ENCODE measurements at regions not wholly inside any gene's neighbourhood (a gene's known extent, or its start where the extent isn't known, plus 50 kb on each side); places are given as distances from the start of the nearest gene placed in this dataset.

DNA sequence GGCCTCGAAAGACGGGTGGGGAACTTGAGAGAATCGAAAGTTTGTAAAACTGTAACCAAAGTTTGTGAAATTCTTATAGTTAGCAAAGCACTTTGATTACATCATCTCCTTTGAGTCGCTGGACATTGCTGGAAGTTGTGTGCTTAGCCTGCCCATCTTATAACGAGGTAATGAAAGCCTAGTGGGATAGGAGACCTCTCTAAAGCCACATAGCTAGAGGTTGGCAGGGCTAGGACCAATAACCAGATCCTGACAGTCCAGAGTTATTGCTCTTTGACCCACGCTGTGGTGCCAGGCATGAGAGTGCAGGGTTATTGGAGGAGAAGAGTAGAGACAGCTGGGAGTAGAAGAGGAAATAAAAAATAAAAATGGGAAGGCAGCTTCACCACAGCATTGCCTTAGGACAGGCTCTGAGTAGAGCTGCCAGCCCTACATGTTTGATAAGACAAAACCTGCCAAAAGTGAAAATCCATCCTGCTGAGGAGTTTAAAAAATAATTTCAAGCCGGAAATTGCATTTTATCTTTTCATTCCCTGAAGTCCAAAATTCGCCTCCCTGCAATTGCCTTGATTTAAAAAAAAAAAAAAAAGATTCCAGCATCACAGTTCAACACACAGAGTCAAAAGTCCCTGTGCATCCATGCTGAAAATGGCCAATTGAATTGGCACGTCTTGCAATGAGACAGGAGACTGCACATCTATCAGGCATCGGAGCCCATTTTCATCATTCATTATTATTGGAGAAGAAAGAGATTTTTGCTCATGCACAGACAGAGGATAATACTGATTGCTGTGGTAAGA, 225.5 kb upstream of the POU2AF2 start:
- no peak for DNase-seq

- no peak for DNase-seq
Measured at GRCh38 chr11:111019451-111019850, 226.1 kb upstream of the POU2AF2 start.

DNA sequence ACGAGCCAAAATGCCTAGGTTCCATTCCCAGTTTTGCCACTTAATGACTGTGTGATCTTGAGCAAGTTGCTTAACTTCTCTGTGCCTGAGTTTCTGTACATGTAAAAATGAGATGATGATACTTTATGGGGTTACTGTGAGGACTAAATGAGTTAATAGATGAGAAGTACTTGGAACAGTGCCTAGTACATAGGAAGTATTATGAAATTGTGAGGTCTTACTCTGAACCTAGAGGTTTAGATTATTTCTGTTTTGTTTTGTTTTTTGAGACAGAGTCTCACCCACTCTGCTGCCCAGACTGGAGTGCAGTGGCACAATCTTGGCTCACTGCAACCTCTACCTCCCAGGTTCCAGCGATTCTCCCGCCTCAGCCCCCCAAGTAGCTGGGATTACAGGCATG, 227.0 kb upstream of the POU2AF2 start:
- DNase-seq = no peak

- no peak for DNase-seq
Measured at GRCh38 chr11:111012491-111012890, 233.0 kb upstream of the POU2AF2 start.

GRCh38 chr11:111011275-111011594, 234.3 kb upstream of the POU2AF2 start:
- DNase-seq = no peak

GRCh38 chr11:111010391-111011274, 234.9 kb upstream of the POU2AF2 start:
- DNase-seq = peak; percentile 13

DNA sequence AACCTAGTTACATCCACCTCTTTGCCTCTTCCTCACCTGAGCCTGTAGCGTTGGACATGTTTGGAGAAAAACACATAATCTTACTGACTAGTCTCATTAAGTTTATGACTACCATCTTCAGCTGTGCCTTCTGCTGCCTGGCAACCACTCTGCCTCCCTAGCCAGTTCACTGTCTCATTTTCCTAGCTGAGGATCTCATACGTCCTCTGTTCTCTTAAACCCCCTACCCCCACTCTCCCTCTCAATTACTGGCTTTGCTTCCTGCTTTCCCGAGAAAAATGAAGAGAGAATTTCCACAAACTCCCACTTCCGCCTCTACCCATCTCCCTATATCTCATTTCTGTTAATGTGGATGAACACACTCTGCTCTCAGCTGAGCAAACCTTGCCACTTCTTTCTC, 239.3 kb upstream of the POU2AF2 start:
- DNase-seq = peak; percentile 49

GRCh38 chr11:111001986-111002611, 243.4 kb upstream of the POU2AF2 start:
- DNase-seq = no peak

- no peak for DNase-seq
Measured at GRCh38 chr11:111001081-111001430, 244.5 kb upstream of the POU2AF2 start.

- no peak for DNase-seq
Measured at GRCh38 chr11:111000400-111001080, 245.0 kb upstream of the POU2AF2 start.

DNA sequence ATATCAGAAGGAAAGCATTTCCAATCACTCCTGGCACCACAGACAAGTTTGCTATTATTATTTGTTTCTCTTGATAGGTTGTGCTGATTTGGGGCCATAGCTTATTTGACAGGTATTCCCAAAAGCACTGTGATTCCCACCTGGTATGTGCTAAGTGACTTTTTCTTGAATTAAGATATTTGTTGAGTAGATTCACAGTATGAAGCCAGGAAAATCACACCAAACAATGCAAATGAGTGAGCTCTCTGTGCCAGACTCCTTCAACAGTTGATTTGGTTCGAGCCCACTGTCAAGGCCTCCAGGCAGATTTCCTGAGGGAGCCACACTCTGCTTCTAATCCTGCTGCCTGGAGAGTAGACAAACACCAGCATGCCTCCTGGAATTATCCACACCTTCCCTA, 253.0 kb upstream of the POU2AF2 start:
- peak; percentile 51 for DNase-seq

GRCh38 chr11:110991661-110992355, 253.7 kb upstream of the POU2AF2 start:
- peak; percentile 12 for DNase-seq

DNA sequence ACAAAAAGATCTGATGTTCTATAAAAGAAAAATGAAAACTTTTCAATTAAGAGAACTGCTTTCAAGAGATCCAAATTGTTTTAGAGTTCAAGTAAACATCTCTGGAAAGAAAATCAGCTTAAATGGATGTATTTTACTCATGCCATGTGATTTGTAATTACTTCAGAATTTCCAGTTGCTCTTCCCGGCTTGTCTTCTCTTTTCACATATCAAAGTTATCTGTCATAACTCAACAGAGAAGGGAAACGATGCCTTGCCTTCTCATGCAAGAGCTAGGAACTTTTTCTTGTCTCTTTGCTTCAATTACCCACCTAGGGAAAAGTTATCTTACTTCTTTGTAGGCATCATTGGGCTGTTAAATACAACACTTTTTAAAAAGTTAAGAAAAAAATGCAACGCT, 255.2 kb upstream of the POU2AF2 start:
- DNase-seq = no peak

GRCh38 chr11:110989428-110990133, 255.9 kb upstream of the POU2AF2 start:
- peak; percentile 18 for DNase-seq

DNA sequence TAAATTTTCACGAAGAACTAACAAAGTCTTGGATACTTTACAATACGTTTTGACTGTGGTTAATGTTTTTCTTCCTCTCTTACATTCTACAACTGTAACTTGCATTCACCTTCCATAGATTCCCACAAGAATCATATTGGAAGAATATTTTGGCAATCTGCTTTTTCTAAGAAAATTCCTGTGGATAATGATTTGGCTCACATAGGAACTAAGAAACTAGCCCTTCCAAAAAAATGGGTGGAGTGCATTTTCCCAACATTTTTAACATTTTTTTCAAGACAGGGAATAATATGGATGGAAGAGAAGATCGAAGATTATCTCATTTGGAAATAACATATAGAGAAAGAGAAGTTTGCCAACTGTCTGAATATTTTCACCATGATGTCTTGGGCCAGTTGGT, 256.9 kb upstream of the POU2AF2 start:
- DNase-seq = no peak

DNA sequence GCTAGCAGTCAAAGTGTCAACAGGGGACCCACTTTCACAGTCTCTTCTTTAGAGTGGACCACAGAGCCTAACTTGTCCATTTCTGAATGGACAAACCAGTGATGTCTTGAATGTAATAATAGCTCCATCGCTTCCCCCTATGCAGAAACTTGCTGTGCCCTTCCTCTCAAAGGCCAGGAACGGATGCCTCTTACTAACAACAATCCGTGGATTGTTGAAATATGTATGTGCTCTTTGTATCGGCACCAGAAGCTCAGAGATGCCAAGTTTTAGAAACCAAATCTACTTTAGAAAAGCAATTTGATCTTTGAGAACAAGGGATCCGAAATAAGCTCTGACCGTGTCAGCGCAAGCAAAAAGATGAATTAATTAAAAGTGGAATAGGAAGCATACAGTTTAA, 259.5 kb upstream of the POU2AF2 start:
- no peak for DNase-seq

DNA sequence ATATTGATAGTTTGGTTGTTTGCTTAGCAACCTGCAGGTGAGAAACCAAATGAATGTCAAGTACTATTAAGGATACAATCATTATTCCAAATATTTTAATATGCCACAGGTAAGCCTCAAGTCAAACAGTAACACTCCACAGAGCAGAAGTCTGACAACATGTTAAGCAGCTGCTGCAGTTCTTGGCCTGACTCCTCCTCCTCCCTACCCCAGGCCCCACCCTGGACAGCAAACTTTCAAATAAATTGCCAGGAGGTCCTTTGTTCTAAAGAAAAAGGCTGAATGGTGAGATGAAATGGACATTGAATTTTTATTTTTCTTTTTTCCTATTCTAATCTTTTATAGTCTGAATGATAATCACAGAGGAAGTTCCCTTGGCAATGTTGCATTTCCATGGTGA, 260.0 kb upstream of the POU2AF2 start:
- peak; percentile 7 for DNase-seq

- no peak for DNase-seq
Measured at GRCh38 chr11:110984693-110985092, 260.8 kb upstream of the POU2AF2 start.

DNA sequence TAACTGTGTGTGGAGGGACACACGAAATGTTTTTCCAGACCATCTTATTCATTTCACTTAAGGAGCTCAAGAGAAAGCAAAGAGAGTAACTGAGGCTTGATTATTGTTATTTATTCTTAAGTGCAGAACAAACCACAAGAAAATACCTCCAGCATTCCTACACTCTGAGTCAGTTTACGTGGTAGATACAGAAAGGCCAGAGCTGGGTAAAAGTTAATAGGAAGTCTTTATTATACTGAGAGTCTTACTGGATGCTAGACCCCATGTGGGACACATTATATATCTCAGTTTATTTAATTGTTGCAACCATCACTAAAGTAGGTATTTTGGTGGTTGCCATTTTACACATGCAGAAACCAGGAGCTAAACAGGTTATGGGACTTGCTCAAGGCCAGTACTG, 261.4 kb upstream of the POU2AF2 start:
- DNase-seq = no peak

DNA sequence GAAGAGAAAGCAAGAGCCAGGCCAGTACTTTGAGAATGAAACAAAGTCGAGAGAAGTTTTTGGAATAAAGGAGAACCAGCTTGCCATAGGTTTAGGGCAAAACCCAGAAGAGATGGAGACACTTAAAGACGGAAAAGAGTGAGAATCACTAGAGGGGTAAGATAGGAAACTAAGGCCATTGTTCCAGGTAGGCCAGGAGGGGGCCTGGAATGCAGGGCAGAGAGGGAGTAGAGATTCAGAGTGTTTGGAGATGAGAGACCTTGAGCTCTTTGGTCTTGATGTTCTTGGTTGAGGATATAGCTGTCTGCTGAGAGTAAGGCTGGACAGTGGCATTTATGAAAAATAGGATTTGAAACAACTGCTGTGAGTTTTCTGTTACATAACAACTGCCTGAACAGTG, 263.3 kb upstream of the POU2AF2 start:
- no peak for DNase-seq

DNA sequence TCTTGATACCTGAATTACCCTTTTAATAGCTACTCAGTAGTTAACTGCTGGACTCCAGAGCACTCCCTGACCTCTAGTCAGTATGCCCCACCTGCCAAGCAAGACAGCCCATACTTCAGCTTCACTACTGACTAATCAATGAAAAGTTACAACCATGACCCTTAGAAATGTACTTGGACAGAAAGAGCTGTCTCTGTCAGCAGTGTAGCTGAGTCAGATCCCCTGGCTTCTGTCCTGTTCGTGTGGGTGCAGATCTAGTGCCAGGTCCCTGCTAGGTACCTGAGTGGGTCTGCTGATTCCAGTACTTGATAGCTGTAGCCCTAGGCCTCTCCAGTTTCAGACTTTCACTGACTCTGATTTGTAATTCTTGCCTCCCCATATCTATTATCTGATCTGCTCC, 265.8 kb upstream of the POU2AF2 start:
- no peak for DNase-seq

DNA sequence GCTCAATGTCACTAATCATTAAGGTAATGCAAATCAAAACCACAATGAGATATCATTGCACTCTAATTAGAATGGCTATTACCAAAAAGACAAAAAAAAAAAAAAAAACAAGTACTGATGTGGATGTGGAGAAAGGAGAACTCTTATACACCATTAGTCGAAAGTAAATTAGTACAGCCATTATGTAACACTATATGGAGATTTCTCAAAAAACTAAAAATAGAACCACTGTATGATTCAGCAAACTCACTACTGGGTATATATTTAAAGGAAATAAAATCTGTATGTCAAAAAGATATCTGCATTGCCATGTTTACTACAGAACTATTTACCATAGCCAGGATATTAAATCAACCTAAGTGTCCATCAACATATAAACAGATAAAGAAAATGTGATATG, 265.4 kb upstream of the ARHGAP20 start:
- no peak for DNase-seq
